Sigmoid colon (tissue), 3 donors: ENCODE measurements at regions not wholly inside any gene's neighbourhood (a gene's known extent, or its start where the extent isn't known, plus 50 kb on each side); places are given as distances from the start of the nearest gene placed in this dataset.

ENCODE experiments used
- POLR2A ChIP-seq, 2 donors: fragments of 450-650 bp; IDR thresholded peaks; one replicate each; pipeline ENCODE4 v1.6.1; 2016; ENCODE audit warnings: antibody characterized with exemption in 2 of 2, mild to moderate bottlenecking in 2 of 2, moderate library complexity in 2 of 2
- TF ChIP-seq, protein P1 (sequence below), 4 experiments: fragments of 450-650 bp in 3 of 4; fragments of 200-600 bp in 1 of 4; IDR thresholded peaks; one replicate each; pipeline ENCODE4 v1.5.1; 2016 to 2019; ENCODE audit warnings: antibody characterized with exemption in 4 of 4, mild to moderate bottlenecking in 3 of 4, moderate library complexity in 2 of 4

DNA sequence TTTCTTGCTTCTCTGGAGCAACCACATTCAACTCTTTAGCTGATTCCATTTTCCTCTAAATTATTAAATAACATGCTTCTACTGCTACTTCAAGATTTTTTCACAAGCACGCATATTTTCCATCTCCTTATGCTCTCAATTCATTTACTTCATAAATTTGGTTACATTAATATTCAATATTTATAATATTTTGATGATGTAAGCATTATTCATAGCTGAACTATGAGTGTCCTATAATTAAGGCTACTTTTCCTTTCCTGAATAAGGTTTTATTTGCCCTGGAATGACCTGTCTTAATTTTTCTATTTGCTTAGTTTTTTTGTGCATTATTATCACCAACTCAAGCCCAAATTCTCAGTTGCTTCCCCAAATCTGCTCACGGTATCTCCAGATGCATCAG is 109.4 kb upstream of the ADPGK start:
- no peak for TF ChIP-seq POLR2A (IDR thresholded peaks at IDR 0.05)
- TF ChIP-seq, protein P1, sequence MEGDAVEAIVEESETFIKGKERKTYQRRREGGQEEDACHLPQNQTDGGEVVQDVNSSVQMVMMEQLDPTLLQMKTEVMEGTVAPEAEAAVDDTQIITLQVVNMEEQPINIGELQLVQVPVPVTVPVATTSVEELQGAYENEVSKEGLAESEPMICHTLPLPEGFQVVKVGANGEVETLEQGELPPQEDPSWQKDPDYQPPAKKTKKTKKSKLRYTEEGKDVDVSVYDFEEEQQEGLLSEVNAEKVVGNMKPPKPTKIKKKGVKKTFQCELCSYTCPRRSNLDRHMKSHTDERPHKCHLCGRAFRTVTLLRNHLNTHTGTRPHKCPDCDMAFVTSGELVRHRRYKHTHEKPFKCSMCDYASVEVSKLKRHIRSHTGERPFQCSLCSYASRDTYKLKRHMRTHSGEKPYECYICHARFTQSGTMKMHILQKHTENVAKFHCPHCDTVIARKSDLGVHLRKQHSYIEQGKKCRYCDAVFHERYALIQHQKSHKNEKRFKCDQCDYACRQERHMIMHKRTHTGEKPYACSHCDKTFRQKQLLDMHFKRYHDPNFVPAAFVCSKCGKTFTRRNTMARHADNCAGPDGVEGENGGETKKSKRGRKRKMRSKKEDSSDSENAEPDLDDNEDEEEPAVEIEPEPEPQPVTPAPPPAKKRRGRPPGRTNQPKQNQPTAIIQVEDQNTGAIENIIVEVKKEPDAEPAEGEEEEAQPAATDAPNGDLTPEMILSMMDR (IDR thresholded peaks at IDR 0.05) = no peak
